SK-N-SH treated with all-trans-retinoic acid at 6 μM for 48 hours (cell line): ENCODE measurements at regions not wholly inside any gene's neighbourhood (a gene's known extent, or its start where the extent isn't known, plus 50 kb on each side); places are given as distances from the start of the nearest gene placed in this dataset.

Source experiments
- ARNTL ChIP-seq: fragments of 450-650 bp; formaldehyde crosslinking; IDR thresholded peaks from 2 replicates; pipeline ENCODE4 v1.5.0; 2020; ENCODE audit warnings: low read depth, mild to moderate bottlenecking, moderate library complexity, borderline replicate concordance
- BACH2 ChIP-seq: fragments of 250-450 bp; sonication (Bioruptor Pico); IDR thresholded peaks from 2 replicates; pipeline ENCODE4 v1.9.0; 2021; ENCODE audit warnings: mild to moderate bottlenecking, borderline replicate concordance
- OSR1 ChIP-seq: fragments of 250-450 bp; sonication (Bioruptor Pico); IDR thresholded peaks from 2 replicates; pipeline ENCODE4 v1.8.0; 2022; ENCODE audit warnings: moderate library complexity, mild to moderate bottlenecking, inconsistent platforms
- RARB ChIP-seq: fragments of 250-450 bp; sonication (Bioruptor Pico); IDR thresholded peaks from 2 replicates; pipeline ENCODE4 v1.8.0; 2021; ENCODE audit warnings: mild to moderate bottlenecking, moderate library complexity
- TOX ChIP-seq: fragments of 250-450 bp; sonication (Bioruptor Pico); IDR thresholded peaks from 2 replicates; pipeline ENCODE4 v1.8.0; 2021; ENCODE audit warnings: mild to moderate bottlenecking, moderate library complexity, borderline replicate concordance
- ZC3H10 ChIP-seq: fragments of 250-450 bp; sonication (Bioruptor Pico); IDR thresholded peaks from 2 replicates; pipeline ENCODE4 v1.5.1; 2021; ENCODE audit warnings: mild to moderate bottlenecking, moderate library complexity
- ZFP30 ChIP-seq: fragments of 450-650 bp; formaldehyde crosslinking; IDR thresholded peaks from 2 replicates; pipeline ENCODE4 v1.5.0; 2022; ENCODE audit warnings: mild to moderate bottlenecking, moderate library complexity
- ZNF565 ChIP-seq: fragments of 450-650 bp; formaldehyde crosslinking; conservative IDR thresholded peaks from 2 replicates; pipeline ENCODE4 v1.5.0; 2020; ENCODE audit warnings: low read depth, mild to moderate bottlenecking, moderate library complexity
- ZNF70 ChIP-seq: fragments of 450-650 bp; formaldehyde crosslinking; IDR thresholded peaks from 2 replicates; pipeline ENCODE4 v1.5.0; 2020; ENCODE audit warnings: mild to moderate bottlenecking, moderate library complexity
- ZNF8 ChIP-seq: fragments of 450-650 bp; formaldehyde crosslinking; IDR thresholded peaks from 2 replicates; pipeline ENCODE4 v1.5.0; 2020; ENCODE audit warnings: mild to moderate bottlenecking, moderate library complexity
- TF ChIP-seq, protein P1 (sequence below): fragments of 250-450 bp; sonication (Bioruptor Pico); IDR thresholded peaks from 2 replicates; pipeline ENCODE4 v1.8.0; 2020; ENCODE audit warnings: mild to moderate bottlenecking, moderate library complexity, borderline replicate concordance
- TF ChIP-seq, protein P2 (sequence below): fragments of 250-450 bp; sonication (Bioruptor Pico); IDR thresholded peaks from 2 replicates; pipeline ENCODE4 v1.5.1; 2020; ENCODE audit warnings: low read depth, mild to moderate bottlenecking, moderate library complexity
- TF ChIP-seq, protein P3 (sequence below): fragments of 250-450 bp; sonication (Bioruptor Pico); IDR thresholded peaks from 2 replicates; pipeline ENCODE4 v1.8.0; 2021; ENCODE audit warnings: low read depth, mild to moderate bottlenecking, moderate library complexity, borderline replicate concordance

DNA sequence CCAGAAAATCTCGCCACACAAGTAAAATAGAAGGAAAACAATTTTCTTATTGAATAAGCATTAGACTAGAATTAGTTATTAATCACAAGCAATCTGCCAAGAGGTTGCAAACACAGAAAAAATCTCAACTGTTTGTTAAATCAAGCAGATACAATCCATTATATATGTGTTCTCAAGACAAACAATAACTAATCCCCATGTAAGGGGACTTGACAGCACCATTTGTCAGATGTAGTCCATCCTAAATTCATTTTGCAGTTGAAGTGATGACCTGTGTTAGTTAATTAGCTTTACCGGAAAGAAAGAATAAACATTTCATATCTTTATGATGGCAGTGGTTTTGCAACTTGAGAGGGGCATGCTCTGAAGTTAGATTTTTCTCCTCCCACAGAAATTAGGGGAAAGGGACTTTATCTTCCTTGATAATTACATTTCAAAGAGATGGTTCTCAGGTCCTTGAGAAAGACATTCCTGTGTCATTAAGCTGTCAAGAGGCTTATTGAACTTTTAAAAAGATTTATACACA lies 1588.0 kb downstream of the GRIK2 start:
- TF ChIP-seq RARB (CRISPR knock-in tag) (no peak), ARNTL (CRISPR knock-in tag) (no peak), ZNF565 (CRISPR knock-in tag) (no peak), ZNF70 (CRISPR knock-in tag) (no peak), TOX (CRISPR knock-in tag) (no peak), ZFP30 (CRISPR knock-in tag) (no peak), OSR1 (CRISPR knock-in tag) (no peak), ZC3H10 (CRISPR knock-in tag) (no peak), ZNF8 (CRISPR knock-in tag) (no peak), BACH2 (CRISPR knock-in tag) (no peak)
- TF ChIP-seq, protein P1, sequence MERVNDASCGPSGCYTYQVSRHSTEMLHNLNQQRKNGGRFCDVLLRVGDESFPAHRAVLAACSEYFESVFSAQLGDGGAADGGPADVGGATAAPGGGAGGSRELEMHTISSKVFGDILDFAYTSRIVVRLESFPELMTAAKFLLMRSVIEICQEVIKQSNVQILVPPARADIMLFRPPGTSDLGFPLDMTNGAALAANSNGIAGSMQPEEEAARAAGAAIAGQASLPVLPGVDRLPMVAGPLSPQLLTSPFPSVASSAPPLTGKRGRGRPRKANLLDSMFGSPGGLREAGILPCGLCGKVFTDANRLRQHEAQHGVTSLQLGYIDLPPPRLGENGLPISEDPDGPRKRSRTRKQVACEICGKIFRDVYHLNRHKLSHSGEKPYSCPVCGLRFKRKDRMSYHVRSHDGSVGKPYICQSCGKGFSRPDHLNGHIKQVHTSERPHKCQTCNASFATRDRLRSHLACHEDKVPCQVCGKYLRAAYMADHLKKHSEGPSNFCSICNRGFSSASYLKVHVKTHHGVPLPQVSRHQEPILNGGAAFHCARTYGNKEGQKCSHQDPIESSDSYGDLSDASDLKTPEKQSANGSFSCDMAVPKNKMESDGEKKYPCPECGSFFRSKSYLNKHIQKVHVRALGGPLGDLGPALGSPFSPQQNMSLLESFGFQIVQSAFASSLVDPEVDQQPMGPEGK (CRISPR knock-in tag): no peak
- TF ChIP-seq, protein P2, sequence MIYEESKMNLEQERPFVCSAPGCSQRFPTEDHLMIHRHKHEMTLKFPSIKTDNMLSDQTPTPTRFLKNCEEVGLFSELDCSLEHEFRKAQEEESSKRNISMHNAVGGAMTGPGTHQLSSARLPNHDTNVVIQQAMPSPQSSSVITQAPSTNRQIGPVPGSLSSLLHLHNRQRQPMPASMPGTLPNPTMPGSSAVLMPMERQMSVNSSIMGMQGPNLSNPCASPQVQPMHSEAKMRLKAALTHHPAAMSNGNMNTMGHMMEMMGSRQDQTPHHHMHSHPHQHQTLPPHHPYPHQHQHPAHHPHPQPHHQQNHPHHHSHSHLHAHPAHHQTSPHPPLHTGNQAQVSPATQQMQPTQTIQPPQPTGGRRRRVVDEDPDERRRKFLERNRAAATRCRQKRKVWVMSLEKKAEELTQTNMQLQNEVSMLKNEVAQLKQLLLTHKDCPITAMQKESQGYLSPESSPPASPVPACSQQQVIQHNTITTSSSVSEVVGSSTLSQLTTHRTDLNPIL (CRISPR knock-in tag): no peak
- TF ChIP-seq, protein P3, sequence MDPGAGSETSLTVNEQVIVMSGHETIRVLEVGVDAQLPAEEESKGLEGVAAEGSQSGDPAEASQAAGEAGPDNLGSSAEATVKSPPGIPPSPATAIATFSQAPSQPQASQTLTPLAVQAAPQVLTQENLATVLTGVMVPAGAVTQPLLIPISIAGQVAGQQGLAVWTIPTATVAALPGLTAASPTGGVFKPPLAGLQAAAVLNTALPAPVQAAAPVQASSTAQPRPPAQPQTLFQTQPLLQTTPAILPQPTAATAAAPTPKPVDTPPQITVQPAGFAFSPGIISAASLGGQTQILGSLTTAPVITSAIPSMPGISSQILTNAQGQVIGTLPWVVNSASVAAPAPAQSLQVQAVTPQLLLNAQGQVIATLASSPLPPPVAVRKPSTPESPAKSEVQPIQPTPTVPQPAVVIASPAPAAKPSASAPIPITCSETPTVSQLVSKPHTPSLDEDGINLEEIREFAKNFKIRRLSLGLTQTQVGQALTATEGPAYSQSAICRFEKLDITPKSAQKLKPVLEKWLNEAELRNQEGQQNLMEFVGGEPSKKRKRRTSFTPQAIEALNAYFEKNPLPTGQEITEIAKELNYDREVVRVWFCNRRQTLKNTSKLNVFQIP (CRISPR knock-in tag): no peak
